NCI-H2171 (cell line): ENCODE measurements at regions not wholly inside any gene's neighbourhood (a gene's known extent, or its start where the extent isn't known, plus 50 kb on each side); places are given as distances from the start of the nearest gene placed in this dataset.

ENCODE experiments used
- DNase-seq: peaks from one replicate; lab custom pipeline; 2025; lab: John Stamatoyannopoulos, UW

- DNase-seq: no peak
Observed at GRCh38 chr14:76664790-76665189, 96.5 kb upstream of the VASH1 start.

GRCh38 chr14:76666746-76667145 is 94.5 kb upstream of the VASH1 start:
- no peak for DNase-seq

- no peak for DNase-seq
Observed at GRCh38 chr14:76669770-76670169, 91.5 kb upstream of the VASH1 start.

- DNase-seq: no peak
Observed at GRCh38 chr14:76672123-76672522, 89.1 kb upstream of the VASH1 start.

GRCh38 chr14:76673261-76673660 is 88.0 kb upstream of the VASH1 start:
- DNase-seq: no peak

- DNase-seq: no peak
Observed at GRCh38 chr14:76675046-76675445, 86.2 kb upstream of the VASH1 start.

GRCh38 chr14:76676539-76676938 is 84.7 kb upstream of the VASH1 start:
- no peak for DNase-seq

- no peak for DNase-seq
Observed at GRCh38 chr14:76677534-76678145, 83.6 kb upstream of the VASH1 start.

GRCh38 chr14:76678244-76678800 is 82.9 kb upstream of the VASH1 start:
- no peak for DNase-seq

- DNase-seq: no peak
Observed at GRCh38 chr14:76682367-76682766, 78.9 kb upstream of the VASH1 start.

- DNase-seq: no peak
Observed at GRCh38 chr14:76686646-76687045, 74.6 kb upstream of the VASH1 start.

- DNase-seq: no peak
Observed at GRCh38 chr14:76687611-76688382, 73.5 kb upstream of the VASH1 start.

- no peak for DNase-seq
Observed at GRCh38 chr14:76688383-76688671, 72.9 kb upstream of the VASH1 start.

- no peak for DNase-seq
Observed at GRCh38 chr14:76690502-76691105, 70.7 kb upstream of the VASH1 start.

GRCh38 chr14:76694106-76694505 is 67.2 kb upstream of the VASH1 start:
- DNase-seq: no peak

GRCh38 chr14:76695263-76695920 is 65.9 kb upstream of the VASH1 start:
- DNase-seq: no peak

- DNase-seq: no peak
Observed at GRCh38 chr14:76696361-76696760, 64.9 kb upstream of the VASH1 start.

- no peak for DNase-seq
Observed at GRCh38 chr14:76696791-76697190, 64.5 kb upstream of the VASH1 start.

- no peak for DNase-seq
Observed at GRCh38 chr14:76697246-76697905, 63.9 kb upstream of the VASH1 start.

- no peak for DNase-seq
Observed at GRCh38 chr14:76698191-76698590, 63.1 kb upstream of the VASH1 start.

- DNase-seq: no peak
Observed at GRCh38 chr14:76698631-76699030, 62.6 kb upstream of the VASH1 start.
